Heart left ventricle (tissue), 13 donors: ENCODE measurements at regions not wholly inside any gene's neighbourhood (a gene's known extent, or its start where the extent isn't known, plus 50 kb on each side); places are given as distances from the start of the nearest gene placed in this dataset.

Source experiments
- POLR2A ChIP-seq, 2 donors: fragments of 450-650 bp; IDR thresholded peaks; one replicate each; pipeline ENCODE4 v1.6.1; 2017; ENCODE audit warnings: antibody characterized with exemption in 2 of 2, mild to moderate bottlenecking in 2 of 2, moderate library complexity in 2 of 2
- TF ChIP-seq, protein P1 (sequence below), 12 donors: fragments of 200-600 bp; sonication (generic) in 4 of 12; IDR thresholded peaks; one replicate each; pipeline versions ENCODE4 v1.5.0 to v1.8.0; 2018 to 2022; ENCODE audit warnings: antibody characterized with exemption in 12 of 12, mild to moderate bottlenecking in 5 of 12
- donor health status: ischemic (EF 13 %, LVEDD 7.1; RV severe dilation, severe dysfunction).
- donor health status: DM: no; HTN: yes; CAD: no.
- donor health status: DM: no; HTN: no; CAD: no.
- donor health status: ischemic (EF 25% LVEDD 6.9; RV normal size, moderate dysfunction).
- donor health status: ischemic (EF 25% LVEDD 5.7; RV mildly dilated, moderate dysfunction).
- donor health status: ischemic (EF 35%, LVEDD 5.7; RV mildly dilated, moderate dysfunction).
- donor health status: nonischemic (EF 11% LVEDD 7.7; RV severe dilation, severe dysfunction).
- donor health status: DM: yes; HTN: yes; CAD: no.
- donor health status: PGD.
- donor health status: ischemic (EF 29% LVEDD 5.4; RV normal size, mild dysfunction).
- donor health status: nonischemic (EF 23%, LVEDD 6.1; RV moderate dilation, normal function).

GRCh38 chr6:9554323-9554722 is 860.6 kb downstream of the TFAP2A start:
- TF ChIP-seq, protein P1, sequence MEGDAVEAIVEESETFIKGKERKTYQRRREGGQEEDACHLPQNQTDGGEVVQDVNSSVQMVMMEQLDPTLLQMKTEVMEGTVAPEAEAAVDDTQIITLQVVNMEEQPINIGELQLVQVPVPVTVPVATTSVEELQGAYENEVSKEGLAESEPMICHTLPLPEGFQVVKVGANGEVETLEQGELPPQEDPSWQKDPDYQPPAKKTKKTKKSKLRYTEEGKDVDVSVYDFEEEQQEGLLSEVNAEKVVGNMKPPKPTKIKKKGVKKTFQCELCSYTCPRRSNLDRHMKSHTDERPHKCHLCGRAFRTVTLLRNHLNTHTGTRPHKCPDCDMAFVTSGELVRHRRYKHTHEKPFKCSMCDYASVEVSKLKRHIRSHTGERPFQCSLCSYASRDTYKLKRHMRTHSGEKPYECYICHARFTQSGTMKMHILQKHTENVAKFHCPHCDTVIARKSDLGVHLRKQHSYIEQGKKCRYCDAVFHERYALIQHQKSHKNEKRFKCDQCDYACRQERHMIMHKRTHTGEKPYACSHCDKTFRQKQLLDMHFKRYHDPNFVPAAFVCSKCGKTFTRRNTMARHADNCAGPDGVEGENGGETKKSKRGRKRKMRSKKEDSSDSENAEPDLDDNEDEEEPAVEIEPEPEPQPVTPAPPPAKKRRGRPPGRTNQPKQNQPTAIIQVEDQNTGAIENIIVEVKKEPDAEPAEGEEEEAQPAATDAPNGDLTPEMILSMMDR (IDR thresholded peaks at IDR 0.05) = no peak
- no peak for TF ChIP-seq POLR2A (IDR thresholded peaks at IDR 0.05)
